DMS53 treated with DMSO at 0.1 percent for 48 hours (cell line): ENCODE measurements at regions not wholly inside any gene's neighbourhood (a gene's known extent, or its start where the extent isn't known, plus 50 kb on each side); places are given as distances from the start of the nearest gene placed in this dataset.

ENCODE experiments used
- DNase-seq: peaks from one replicate; lab custom pipeline; 2025; ENCODE audit not compliant: unreplicated experiment; lab: John Stamatoyannopoulos, UW

DNA sequence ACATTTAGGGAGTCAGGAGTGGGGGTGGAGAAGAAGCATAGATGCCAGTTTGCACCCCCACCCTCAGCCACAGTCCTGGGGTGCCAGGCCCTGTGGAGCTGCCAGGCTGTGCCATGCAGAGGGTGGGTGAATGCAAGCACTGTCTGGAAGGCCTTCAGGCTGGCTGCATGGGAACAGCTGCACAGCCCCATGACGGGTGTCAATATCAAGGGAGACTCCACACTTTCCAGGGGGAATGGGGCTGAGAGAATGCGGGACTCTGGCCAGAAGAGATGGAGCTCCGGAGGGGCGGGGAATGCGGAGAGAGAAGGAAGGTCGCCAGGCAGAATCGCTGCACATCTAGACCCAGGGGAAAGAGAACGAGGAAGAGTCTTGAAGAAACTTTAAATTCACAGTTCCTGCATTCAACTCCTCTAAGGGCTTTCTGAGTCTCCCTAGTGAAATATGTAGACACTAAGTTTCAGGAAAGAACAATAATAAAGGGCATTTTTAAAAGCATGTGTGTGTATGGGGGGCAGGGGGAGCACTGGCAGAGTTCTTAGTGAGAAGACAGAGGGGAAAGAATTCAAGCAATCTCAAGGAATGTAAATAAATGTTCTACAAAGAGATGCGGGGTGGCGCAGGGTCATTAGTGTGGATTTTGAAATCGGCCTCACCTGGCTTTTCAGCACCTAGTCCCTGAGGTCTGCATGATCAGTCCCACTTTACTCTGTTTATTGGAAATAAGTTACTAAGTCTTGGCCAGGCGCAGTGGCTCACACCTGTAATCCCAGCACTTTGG is 59.1 kb downstream of the BOD1 start:
- no peak for DNase-seq

DNA sequence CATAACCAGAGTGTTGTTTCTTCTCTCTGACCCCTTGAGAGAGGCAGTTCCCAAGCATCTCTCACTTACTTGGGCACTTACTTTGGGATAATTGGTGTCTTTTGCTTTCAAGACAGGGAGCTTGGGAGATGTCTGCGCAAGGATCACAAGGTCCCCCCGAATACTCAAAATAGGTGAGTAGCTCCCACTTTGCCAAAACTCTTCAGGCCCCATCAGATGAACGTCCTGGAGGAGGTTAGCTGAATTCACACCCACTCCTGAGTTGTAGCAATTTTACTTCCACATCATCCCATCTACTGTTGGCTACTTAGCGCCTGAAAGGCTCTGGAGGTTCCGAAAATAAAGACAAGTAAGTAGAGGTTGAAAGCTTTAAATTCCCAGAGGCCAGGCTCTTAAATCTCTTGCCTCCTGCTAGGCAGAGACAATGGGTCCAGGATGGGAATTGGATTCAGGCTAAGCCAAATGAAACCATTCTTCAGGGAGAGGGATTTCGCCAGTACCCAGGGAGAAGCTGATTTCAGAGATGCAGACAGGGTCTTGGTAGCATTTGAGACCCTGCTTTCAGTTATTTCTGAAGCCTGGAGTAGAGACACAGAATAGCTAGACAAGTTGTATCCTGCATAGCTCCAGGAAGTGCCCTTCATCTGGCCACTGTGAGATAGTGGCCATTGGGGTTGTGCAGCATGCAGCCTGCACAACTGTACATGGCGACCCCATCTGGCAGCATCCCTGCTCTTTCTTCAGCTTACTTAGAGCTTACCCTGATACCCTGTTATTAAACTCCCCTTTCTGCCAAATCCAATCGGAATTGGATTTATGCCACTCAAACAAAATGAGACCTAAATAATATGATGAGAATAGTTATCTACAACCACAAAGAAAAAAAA is 60.1 kb downstream of the BOD1 start:
- no peak for DNase-seq

DNA sequence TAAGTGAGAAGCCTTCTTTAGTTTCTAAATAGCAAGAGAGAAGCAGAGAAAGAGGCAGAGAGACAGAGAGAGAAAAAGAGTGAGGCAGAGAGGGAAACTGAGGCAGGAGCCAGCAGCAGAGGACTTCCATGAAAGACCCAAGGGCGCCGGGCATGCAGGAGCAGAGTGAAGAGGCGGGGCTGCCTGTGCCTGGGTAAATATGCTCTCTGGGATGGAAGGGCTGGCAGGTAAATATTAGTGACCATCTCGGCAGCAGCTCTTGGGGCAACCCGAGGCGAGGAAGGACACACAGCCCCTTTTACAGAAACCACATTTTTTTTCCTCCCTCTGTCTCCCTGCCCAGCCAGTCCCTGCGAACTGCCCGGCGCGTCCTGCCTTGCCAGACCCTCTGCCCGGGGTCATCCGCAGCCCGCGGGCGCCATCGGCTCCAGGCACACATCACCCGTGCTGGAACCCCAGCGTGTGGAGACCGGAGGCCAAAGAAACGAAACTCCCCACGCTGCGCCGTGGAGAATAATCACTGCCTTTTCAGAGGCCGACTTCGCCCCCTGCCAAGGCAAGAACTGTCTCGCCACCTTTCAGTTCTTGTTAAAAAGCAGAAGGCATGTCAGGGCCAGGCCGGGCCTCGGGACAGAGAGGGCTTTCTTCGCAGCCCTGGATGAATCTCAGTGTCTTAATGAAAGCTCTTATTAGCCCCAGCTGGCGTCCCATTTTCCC is 61.3 kb downstream of the BOD1 start:
- DNase-seq: no peak

DNA sequence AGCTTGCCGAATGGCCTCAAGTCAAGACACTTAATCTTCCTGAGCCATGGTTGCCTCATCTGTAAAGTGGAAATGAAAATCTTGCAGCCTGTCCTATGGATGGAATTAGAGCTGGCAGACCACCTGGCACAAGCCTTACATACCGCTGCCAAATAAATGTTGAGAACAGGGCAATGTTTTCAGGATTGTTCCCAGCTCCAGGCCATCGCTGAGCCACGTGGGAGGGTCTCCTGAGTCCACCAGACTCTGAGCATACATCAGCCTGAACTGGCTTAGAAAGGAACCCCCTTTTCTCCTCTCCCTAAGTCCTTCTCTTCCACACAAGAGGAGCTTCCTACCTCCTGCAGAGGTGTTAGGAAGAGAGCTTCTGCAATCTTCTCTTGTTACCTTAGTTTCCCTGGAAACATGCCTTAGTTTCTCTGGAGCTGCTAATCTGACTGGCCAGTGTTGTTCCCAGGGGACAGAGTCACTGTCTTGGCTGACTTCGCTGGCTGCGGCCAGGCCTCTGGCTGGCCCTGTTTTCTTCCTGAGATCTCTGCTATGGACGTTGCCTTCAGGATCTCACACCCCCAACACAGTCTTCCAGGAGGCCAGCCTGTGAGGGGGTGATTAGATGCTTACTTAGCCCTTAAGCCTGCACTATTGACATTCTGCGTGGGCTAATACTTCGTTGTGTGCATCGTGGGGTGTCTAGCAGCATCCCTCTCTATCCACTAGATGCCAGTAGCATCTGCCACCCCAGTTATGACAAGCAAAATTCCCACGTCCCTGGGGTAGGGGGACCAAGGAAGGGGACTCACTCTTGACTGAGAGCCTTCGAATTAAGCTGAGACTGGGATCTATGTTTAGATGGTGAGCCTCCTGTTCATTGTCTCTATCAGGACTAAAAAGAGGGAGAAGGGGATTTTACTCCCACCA is 62.2 kb downstream of the BOD1 start:
- DNase-seq: no peak

DNA sequence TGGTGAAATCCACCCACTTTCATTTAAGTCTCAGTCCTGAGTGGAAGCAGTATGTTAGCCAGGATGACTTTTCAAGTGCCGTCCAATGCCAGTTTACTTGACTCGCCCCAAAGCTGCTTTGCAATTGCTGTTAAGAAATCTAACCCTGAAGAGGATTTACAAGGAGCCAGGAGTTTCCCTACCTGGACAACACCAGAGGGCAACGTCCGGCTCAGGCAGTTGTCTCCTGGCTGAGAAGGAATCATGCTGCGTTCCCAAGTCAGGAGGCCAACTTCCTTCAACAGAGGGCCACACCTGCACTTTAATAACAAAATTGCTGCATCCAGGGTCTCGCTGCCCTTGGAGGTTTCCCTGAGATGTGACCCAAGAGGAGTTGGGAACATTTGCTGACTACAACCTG is 65.8 kb downstream of the BOD1 start:
- DNase-seq: no peak

DNA sequence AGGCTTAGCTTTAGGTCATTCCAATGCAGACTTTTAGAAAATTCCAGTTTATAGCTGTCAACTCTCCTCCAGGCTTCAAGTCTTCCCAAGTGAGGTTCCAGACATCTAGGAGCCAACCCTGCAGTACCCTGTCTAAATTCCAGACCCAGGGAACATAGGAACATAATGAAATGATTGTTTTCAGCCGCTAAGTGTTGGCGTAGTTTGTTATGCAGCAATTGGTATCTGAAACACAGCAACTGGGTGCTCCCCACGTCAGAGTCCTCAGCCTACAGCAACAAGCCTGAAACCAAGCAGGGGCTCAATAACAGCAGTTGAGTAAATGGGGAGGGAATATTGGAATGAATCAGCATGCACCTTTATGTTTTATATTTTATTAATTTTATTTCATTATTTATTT is 66.8 kb downstream of the BOD1 start:
- no peak for DNase-seq

DNA sequence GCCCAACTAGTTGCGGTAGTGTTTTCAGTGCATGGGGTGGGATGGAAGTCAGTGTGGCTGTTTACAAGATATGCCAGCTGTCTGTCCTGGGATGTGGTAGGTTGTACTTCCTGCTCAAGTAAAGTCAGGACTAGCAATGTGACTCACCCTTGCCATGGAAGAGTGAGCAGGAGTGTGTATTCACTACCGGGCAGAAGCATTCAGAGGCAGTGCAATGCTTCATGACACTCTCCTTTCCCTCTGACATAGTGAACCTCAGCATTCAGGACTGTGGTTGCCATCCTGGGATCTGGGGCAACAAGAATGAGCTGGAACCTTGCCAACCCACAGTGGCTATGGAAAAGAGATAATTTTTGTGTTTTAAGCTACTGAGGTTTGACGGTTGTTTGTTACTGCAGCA is 68.9 kb downstream of the BOD1 start:
- DNase-seq: peak; percentile 59

DNA sequence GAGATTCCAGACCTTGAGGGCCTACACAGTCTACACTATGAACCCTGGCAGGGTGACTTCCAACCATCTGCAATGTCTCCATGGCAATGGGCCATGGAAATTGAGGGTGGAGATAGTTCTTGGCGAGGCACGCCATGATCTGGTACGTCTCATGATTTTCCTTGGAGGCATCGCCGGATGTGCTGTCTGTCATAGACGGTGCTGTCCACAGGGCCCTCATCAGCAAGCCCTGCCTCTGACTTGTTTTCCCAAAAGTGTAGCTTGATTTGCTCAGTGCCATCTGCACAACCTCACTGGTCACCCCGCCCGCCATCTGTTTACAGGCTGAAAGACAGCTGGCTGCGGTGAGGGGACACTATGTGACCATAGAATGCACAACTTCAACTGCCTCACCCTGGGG is 73.5 kb downstream of the BOD1 start:
- no peak for DNase-seq

DNA sequence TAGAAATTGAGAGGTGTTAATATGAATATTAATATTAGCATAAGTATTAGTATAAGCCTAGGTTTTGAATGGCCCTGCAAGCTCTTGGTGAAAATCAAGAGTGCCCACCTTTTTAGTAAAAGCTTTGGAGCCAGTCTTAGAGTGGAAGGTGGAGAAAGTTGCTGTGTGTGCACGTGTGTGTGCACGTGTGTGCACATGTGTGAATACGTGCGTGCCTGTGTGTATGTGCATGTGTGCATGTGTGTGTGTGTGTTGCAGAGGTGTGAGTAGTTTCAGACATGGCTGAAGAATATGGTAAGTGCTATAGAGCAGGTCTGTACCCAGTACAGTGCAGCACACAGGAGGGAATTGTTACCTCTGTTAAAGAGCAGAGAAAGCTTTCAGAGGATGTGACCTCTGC is 74.3 kb downstream of the BOD1 start:
- no peak for DNase-seq

DNA sequence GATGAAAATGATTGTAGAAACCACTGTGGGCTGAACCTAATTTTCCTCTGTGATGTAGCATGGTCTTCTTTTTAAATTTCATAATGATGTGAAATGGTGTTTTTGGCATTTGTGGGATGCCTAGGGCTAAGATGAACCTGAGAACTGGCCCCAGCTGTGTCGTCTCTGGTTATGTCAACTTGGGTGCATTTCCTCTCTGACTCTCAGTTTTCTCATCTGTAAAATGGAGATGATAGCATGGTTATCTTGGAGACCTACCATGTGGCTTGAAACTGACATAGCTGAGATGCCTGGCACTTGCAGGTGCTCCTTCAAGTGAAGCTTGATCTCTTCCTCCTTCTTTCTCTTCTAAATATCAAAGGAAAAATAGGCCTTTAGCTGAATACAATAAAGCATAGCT is 77.8 kb downstream of the BOD1 start:
- no peak for DNase-seq

DNA sequence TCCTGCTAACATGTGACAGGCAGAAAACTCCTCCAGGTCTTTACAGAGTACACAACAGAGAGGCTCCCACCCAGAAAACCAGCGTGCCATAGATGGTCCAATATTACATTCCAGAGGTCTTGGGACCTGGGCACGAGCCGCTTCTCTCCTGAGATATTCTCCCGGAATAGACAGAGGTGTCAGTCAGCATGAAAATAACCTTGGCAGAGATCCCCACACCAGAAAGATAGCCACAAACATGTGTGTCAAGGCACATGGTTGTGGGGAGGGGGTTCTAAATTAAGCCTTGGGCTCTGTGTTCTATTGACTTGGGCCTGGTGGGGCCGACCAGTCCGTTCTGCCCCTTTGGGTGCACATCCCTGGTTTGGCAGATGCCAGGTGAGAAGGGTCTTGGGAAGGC is 78.4 kb downstream of the BOD1 start:
- DNase-seq: no peak

DNA sequence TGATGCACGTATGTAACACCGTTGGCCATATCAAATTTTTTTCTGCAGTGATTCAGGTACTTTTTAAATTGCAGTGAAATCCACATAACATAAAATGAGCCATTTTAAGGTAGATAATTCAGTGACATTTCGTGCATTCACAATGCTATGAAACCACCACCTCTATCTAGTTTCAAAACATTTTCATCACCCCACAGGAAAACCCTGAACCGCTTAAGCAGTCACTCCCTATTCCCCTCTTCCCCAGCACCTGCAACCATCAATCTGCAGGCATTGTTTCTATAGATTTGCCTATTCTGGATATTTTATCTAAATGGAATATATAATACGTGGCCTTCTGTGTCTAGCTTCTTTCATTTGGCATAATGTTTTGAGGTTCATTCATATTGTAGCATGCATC is 79.2 kb downstream of the BOD1 start:
- DNase-seq: no peak

DNA sequence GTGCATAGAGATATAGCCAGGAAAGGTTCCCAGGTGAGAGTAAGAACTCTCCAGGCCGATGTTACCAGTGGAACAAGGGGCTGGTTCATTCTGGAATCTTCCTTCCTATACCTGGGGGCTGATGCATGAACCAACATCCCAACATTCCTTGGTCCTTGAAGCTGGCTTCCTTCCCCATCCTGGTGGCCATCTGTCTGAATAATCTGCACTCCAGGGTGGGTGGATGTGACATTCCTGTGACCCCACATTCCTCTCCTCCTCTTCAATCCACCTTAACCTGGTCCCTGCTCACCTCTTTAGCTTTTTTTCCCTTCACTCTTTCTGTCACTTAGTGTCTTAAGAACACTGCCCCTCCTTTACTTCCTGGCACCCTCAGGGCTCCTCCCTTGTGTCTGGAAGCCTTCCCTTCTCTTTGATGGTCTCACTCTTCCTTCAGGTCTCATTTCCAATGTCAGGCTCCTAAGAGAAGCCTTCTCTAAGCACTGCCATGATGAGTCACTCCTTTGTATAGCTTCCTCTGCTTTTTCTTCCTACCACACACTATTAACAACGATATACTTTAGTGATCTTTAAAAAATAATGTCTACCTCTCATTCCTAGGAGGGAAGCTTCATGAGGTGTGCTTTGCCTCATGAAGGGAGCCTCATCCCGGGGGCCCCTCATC is 80.3 kb downstream of the BOD1 start:
- no peak for DNase-seq

DNA sequence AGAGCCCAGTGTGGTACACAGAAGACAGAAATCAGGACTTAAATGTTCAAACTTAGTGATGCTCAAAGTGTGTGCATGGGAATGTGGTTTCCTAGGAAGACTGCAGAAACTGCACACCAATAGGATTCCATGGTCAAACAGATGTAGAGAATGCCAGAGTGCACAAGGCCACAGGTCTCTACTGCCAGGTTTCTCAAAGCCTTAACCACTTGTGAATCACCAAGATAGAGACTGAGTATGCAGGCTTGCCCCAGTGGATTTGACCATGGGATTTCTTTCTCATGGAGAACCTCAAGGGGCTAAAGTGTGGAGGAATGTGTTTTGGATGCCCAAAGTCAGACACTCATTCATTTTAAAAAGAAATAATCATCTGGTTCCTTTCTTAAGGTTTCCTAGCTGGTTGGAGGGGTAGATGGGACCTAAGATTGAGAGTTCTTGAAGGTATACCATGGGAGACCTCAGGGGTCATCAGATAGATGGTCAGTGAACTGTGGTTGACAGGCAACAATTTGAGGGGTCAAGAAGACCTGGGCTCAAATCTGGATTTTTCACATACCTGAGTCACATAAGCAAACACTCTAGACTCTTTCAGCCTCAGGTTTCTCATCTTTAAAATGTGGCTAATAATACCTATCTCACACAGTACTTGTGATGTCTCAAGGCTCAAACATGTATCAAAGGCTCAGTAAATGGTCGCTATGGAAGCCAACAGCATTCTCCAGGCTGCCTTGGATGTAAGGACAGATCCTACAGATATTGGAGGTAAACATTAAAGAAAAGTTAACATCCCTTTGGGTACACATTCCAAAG is 81.1 kb downstream of the BOD1 start:
- DNase-seq: no peak

DNA sequence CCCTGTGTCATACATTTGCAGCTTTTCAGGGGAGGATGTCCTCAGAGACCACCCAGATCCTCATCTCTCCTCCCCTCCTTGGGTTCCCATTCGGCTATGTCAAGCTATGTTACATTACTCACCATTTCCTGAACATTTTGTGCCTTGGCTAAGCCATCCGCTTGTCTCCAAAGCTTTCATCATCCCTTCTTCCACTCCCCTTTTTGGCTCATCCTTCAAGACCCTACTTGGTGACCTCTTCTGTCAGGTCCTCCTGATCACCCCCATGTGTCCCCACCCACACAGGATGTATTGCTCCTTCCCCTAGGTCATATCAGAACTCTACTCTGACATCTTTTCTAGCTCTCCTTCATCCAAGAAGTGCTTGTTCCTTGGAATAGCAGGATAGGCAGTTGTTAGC is 81.8 kb downstream of the BOD1 start:
- no peak for DNase-seq

DNA sequence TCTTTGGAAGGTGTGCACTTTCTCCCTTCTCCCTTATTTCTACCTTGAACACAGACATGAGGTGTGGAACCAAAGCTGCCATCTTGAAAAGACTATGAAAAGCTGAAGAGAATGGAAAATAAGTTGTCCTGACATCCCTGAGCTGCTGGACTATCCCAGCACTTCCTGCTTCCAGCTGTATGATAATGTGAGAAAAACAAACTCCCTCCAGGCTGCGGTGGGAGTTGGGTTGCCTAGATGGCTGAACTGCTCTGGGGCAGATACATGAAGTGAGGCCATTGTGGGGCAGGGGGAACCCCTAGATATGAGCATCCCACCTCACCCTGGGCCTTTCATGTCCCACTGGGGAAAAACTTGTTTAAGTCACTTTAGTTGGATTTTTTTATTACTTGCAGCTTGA is 82.4 kb downstream of the BOD1 start:
- DNase-seq: no peak

DNA sequence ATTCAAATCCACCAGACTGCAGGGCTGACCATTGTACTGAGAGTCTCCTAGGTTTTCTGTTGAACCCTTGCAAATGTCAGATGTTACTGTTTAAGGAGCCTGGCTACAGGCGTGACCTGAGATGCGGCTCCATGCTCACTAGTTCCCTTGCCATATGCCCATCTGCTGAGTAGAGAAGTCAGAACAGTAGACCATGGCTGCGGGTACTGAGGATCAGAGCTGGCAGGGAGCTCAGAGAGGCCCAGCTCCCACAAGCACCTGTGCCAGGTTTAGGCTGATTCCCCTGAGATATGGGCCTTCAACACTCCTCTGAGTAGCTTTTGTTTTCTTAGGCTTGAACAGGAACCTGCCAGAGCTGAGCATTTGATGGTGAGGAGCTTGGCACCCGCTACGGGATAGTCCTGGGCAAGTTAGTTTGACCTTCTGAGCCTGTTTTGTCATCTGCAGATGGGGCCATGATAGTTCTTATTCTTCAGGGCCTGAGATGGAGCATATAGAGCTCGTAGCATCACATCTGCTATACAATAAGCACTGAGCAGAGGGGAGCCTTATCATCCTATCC is 83.7 kb downstream of the BOD1 start:
- no peak for DNase-seq

DNA sequence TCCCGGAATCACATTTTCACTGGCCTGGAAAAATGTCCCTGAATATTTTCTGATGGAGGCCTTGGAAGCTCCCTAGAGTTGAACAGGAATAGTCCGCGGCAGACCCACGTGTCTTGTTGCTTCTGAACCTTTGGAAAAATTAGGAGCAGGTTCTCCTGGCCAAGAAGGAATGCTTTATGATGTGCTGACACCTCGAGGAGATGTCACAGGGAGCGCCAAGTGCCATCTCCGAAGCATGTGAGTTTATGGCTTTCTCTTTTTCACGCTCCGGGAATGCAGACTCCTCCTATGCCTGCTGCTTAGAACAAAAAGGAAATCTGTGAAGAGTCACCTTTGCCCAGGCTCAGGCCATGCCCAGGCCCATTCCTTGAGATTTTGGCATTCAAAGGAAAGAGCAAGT is 84.6 kb downstream of the BOD1 start:
- no peak for DNase-seq

DNA sequence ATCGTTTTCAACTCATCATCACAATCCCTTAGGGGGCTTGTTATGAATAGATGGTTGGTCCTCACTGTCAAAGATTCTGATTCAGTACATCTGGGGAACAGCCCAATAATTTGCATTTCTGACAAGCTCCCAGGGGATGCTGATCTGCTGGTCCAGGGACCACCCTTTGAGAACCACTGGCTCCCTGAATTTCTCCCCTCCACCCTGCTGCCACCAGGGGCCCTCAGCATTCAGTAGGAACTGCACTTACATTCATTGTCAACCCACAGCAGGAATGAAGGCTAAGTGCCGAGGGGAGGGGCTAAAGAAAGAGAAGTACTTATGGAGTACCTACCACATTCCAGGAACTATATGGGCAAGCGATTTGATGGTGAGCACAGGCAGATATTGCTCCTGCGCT is 85.9 kb downstream of the BOD1 start:
- DNase-seq: no peak
